HG02870 (cell line): ENCODE measurements at regions not wholly inside any gene's neighbourhood (a gene's known extent, or its start where the extent isn't known, plus 50 kb on each side); places are given as distances from the start of the nearest gene placed in this dataset.
"Not testable (repeated sequence)": the region's sequence is repeated elsewhere in the genome, so short reads cannot be mapped to it uniquely, and the experiment has no call there.

Experiments
- ATAC-seq: cut with Tn5 transposase; IDR thresholded peaks from one replicate; pipeline ENCODE4 v1.9.1; 2021; ENCODE audit warnings: mild to moderate bottlenecking, moderate library complexity; ENCODE audit not compliant: unreplicated experiment

DNA sequence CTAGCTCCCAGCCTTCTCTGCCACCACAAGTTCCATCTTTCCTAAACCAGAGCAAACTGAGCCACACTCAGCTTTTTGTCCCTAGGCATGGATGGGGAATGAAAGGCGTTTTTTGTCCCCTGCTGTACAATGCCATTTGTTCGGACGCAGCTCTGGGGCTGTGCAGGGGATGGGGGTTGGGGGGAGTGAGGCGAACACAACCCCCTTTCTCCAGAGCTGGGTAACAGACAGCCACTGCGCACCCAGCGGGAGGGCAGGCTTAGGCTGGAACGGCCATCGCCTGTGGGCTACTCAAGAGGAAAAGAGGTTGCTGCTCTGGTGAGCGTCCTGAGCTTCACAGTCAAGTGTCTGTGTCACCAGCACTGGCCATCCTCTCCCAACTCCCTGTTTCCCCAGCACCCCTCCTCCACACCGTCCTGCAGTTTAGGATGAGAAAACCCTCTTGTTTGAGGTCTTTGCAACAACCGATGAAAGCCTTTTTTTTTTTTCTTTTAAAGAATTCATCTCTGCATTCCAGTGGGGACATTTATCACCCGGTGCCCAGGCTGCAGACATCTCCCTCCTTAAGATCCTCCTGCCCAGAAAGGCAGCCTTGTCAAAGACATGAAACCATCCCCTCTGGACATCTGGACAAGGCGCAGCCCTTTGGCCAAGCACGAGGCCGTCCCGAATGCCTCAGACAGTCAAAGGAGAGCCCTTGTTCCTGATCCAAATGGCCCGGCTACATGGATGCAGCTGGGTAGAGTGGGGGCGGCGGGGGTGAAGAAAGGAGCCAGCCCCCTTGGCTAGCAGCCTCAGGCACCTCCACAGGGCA lies 419.6 kb downstream of the BCOR start:
- no peak for ATAC-seq

DNA sequence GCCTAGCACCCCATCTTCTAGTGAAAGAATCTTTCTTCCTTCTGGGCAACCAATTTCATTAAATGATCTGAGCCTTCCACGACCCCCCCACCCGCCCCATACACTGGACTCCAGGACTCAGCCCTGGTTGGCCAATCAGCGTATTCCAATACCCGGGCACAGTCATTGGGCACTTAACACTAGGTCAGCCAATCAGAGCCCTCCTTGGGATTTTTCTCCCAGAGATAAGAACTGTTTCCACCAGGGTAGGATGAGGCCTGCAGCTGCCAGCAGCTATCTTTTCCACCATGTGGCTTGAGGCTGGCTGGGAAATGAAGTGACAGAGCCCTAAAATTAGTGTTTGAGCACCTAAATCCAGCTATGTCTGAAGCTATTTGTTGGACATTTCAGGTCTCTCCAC lies 418.8 kb downstream of the BCOR start:
- no peak for ATAC-seq

DNA sequence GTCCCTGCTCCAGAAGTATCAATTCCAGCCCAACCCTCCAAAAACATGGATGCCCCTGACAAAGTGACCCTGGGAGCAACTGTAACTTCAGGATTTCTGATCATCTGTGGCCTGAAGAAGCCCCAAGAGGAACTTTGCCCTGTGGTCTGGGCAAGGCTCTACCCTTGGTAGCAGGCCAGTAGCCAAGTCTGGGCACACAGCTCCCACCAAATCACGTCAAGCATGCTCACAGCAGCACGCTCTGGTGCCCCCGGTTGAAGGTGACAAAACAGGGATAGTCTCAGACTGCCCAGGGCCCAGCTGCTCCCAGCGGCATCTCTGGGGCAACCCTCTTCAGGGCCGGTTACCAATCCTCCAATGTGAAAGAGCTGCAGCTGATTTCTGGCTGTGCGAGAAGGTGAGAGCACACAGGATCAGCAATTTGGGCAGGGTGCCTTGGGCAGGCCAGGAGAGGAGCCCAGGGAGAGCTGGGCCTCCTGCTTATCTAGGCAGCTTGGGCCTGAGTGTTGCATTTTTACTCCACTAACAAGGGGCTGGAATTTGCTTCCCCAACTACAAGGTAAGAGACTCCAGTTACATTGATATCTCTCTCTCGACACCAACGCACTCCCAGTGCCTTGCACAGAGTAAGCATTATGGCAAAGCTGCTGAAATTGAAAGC lies 418.1 kb downstream of the BCOR start:
- ATAC-seq = no peak

DNA sequence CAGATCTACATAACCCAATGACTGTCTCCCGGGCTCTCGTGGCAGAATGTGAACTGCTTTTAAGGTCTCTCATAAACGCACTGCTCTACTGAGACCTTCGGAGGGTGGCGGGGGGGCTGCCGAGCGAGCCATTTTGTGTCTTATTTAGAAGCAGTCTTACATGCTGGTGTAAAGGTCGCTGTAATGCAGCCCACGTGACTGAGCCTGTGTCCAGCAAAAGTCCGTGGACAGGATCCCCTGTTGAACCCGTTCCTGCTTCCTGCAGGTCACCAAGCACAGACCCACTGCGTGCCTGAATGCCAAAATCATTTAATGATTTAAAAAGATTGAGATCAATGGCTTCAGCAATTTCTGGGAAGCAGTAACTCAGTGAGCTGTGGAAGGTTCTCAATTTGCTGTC lies 415.9 kb downstream of the BCOR start:
- ATAC-seq = no peak

DNA sequence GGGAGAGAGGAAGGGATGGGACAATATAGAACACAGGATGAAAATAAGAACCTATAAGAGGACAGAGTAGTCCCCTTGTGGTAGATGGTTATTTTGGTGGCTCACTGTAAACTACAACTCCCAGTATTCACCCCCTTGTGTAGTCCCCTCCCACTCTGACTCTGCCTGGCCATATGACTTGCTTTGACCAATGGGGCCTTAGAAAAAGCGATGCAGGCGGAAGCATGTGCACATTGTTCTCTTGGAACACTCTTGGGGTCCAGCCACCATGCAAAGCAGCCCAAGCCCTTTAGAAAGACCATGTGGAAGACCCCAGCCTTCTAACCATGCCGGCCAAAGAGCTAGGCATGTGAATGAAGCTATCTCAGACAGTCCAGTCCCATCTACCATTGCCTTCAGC lies 415.0 kb downstream of the BCOR start:
- ATAC-seq = no peak

DNA sequence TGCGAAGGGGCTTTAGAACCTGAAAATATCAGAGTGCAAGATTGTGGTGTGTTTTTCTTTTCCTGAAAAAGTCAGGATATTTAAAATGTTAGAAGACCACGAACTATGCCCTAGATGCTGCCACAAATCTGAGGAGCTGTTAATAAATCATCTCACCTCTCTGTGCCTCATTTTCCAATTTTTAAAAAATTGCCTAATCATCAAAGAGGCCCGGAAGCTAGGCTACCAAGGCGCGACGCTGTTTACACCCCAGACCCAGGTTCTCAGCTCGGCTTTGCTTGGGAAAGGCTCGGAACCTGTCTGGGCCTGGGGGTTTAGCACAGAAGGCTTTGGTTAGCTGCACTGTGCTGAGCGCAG lies 409.6 kb downstream of the BCOR start:
- no peak for ATAC-seq

DNA sequence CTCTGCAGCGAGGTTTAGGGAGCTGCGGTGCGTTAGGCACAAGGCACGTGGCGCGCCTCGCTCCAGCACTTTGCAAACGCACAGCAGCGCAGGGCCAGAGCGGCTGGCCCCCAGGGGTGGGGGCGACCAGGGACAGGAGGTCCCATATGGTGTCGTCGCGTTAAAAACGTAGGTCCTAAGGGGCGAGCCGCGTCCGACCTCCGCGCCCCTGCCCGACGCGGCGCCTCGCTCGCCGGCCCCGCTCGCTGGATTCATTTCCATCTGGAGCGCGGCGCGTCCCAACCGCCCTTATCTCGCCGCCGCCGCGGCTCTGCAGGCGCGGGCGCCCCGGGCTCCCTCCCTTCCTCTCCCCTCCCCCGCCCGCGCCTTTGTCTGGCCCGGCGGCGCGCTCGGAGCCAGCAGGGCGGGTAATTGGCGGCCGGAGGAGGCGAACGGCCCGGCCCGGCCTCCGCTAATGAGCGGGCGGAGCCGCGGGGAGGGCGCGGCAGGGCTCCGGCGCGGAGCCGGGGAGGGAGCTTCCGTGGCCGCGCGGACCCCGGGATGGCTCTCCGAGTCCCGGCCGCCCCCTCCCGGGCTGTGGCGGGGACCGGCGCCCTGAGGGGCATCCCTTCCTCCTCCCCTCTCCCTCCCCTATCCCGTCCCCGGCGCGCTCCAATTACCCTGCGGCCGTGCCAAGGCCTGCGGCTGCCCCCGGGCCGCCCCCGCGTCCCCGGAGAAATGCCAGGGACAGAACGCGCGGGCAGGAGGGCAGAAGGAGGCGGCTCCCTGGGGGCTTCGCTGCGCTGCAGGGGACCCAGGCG lies 409.0 kb downstream of the BCOR start:
- no peak for ATAC-seq

DNA sequence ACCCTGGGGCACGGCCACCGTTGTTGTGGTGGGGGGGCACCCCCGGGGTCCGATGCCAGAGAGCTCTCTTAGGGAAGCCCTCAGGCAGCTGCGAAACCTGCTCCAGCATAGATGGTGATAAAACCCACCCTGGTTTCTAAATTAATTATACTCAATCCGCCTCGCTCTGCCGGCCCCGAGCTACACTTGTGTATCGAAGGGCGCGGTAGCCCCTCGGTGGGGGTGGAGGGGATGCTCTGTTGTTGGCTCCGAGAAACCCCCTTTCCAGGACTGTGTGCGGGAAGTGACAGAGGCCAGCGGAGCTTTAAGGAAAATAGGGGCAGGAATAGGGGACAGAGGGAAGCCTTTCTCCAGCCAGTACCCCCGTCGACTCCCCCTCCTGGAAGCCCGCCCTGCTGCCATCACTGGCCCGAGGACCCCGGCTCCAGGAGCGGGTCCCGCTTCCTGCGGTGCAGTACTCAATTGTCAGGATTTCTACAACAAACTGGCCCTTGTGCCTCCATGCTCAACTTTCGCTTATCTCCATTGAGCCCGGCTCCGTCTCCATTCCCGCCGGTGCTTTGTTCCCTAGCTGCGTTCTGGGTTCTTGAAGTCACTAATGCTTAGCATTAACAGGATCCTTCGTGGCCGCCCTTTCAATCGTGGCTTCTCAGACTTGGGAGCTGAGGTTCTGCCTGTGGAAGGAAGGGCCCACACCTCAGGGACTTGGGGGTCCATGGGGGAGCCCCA lies 408.2 kb downstream of the BCOR start:
- ATAC-seq = no peak

DNA sequence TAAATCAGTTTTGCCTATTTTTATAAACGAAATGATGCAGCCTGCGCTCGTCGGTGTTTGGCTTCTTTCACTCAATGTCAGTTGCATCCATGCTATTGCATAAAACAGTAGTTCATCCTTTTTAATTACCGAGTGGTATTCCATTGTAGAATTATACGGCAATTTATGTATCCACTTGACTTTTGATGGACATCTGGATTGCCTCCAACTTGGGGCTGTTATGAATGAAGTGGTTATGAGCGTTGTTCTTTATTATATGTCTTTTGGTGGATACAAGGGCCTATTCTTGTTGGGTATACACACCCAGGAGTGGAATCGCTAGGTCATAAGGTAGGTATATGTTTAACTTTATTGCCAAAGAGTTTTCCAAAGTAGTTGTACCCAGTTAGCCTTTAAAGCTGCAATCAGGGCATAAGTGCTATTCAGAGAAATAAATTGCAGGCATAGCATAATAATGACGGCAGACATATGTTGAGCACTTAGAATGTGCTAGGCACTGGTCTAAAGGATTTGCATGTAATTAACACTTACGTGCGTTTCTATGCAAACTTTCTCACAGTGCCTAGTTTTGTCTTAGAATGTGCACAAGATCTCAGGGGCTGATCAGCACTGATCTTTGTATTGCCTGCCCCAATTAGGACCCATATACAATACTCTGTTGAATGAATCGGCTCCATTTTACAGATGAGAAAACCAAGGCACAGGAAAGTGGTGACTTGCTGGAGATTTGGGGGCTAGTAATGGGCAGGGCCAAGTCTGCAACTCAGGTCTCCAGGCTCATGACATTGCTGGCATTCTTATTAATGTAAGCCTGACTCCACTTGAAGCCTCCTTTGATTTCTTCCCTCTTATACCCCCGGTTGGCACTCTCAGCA lies 407.0 kb downstream of the BCOR start:
- ATAC-seq = no peak

DNA sequence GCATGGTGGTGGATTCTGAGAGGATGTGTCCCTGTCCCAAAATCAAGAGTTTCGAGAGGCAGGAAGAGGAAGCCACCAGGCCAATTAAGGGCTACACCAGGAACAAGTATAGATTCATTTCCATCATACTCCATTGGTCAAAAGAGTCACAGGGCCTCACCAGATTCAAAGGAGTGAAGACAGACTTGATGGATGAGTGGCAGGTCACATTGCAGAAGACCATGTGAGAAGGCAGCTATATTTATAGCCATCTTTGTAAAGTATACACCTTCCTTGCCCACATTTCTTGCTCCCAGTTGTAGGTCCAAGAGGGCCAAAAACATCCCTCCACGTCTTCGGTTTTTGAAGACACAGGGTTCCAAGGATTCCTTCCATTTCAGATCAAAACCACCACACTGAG lies 406.0 kb downstream of the BCOR start:
- ATAC-seq = no peak

DNA sequence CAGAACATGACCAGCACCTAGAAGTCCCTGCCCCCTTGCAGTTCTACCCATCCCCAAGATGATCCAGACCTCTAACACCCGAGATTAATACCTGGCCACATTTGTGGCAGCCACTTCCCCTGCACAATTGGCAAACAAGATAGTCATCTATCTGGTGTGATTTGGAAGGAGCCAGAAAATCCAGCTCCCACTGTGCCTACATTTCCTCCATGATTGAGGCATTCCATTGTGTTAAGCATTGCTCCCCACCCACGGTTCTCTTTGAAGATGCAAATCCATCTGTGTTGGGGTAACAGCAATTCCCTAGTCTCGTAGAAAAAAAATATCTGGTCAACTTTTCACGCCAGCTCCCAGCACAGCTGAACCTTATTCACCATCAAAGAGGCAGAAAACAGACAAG lies 405.0 kb downstream of the BCOR start:
- no peak for ATAC-seq

DNA sequence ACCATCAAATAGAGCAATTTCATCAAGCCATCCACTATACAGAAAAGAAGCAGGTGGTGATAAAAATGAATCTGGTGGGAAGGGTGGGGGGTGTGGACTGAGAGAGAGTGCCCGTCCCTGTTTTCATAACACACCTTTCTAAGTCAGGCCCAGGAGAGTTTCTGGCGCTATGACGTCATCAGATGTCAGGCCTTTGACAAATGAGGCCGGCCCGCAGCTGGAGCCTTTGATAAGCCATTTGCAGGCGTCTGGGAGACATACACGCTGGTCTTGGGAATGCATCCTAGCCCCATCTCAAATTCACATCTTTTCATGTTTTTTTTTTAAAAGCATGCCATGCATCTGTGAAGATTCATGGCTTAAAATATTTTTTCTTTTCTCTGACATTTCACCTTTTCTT lies 404.5 kb downstream of the BCOR start:
- no peak for ATAC-seq

DNA sequence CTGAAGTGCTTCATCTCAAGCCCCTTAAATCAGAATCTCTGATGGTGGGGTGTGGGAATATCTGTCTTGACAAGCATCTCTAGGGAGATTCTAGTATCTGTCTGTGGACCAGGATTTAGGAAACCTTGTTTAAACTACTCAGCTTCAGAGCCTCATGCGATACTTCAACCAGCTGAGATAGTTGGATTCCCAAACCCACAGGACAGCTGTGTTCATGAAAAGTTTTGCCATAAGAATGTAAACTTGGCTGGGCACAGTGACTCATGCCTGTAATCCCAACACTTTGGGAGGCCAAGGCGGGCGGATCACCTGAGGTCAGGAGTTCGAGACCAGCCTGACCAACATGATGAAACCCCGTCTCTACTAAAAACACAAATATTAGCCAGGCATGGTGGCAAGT lies 395.1 kb downstream of the BCOR start:
- not testable (repeated sequence) for ATAC-seq

DNA sequence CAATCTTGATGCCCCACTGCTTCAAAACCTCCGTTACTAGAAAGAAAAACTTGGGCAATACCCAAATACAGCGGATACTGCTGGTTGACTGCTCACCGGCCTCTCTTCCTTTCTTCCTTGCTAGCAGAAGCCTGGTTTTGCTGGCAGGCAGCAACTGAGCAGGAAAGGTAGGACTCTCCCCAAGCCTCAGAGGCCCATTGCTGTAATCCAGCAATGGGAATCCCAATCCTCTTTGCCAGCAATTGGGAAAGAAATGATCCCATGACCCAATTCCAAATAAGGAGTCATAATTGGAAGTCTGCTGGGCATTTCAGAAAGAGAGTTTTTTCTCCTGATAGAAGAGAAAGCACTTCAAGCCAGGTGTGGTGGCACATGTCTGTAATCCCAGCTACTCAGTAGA lies 394.5 kb downstream of the BCOR start:
- ATAC-seq = no peak

DNA sequence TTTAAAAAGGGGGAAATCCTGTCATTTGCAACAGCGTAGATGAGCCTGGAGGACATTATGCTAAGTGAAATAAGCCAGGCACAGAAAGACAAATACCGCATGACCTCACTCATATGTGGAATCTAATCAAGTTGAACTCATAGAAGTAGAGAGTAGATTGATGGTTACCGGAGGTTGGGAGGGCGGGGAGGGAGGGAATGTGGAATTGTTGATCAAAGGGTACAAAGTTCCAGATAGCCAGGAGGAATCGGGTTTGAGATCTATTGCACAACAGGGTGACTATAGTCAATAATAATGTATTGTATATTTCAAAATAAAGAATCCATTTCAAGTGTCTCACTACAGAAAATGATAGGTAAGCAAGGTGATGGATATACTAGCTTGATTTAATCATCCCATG lies 393.2 kb downstream of the BCOR start:
- ATAC-seq = no peak

DNA sequence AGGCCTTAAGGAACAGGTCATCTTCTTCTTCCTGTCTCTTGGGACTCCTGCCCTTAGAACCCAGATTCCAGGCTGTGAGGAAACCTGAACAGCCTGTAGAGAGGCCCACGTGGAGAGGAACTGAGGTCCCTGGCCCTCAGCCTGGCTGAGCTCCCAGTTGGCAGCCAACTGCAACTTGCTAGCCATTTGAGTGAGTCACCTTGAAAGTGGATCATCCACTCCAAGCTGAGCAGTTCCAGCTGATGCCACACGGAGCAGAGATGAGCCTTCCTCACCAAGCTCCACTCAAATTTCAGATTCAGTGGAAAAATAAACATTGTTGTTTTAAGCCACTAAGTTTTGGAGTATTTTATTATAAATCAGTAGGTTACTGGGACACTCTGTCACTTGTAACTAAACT lies 392.5 kb downstream of the BCOR start:
- no peak for ATAC-seq

DNA sequence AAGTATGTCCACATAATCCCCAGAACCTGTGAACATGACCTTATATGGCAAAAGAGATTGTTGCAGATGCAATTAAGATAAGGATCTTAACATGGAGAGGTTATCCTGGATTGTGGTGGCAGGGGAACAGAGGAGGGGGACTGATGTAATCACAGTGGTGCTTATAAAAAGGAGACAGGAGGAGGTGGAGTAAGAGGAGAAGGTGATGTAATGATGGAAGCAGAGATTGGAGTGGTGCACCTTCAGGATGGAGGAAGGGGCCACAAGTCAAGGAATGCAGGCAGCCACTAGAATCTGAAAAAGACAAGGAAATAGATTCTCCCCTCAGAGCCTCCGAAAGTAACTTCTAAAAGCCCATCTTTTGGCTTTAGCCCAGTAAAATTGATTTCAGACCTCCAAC lies 388.4 kb downstream of the BCOR start:
- ATAC-seq = no peak

DNA sequence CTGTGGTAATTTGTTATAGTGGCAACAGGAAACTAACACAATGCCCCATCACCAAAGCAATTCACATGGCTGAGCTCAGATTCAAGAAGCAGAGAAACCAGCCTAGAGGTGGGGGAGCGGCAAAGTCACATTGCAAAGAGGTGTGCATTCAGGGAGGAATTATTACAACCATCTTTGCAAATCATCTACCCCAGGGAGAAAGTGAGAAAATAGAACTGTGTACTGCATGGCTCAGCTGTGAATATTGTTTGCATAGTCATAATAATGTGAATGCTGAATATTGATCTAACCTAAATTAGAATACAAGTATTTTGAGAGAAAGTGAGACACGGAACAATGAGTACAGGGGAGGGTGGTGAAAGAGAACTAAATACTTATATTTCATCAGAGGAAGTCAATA lies 387.9 kb downstream of the BCOR start:
- ATAC-seq = no peak

DNA sequence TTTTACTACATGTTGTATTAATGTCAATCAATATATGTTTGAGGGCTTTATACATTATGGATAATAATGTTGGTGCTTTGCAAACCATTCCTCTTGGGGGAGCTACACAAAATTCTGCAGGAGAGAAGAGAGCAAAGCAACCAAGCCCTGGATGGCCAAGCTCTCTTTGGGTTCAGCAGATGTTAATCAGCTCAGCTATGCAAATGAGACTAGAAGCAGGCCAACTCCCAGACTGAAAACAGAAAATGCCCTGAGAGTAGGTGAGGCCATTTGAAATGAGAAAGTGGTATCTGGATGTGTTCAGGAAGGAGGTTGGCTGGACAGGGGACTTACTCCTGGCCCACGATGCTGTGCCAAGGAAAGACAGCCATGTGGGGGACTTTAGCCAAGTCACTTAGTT lies 387.0 kb downstream of the BCOR start:
- no peak for ATAC-seq

DNA sequence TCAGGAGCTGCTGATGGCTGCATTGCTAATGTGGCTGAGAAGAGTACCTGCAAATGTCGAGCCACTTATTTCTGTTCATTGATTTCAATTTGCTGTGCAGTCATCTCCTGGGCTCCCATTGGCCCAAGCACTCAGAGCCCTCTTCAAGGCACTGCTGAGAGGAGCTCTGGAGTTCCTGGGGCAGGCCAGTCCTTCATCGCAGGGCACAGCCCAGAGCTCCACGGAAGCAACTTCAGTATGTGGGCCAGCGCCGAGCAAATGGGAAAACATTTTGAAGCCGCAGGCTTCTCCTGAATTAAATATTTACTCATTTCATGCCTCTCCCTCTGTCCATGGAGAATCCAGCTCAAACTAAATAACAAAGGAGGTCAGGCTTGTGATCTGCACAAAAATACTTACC lies 383.3 kb downstream of the BCOR start:
- ATAC-seq = no peak
